Spleen (tissue), 11 donors: ENCODE measurements at regions not wholly inside any gene's neighbourhood (a gene's known extent, or its start where the extent isn't known, plus 50 kb on each side); places are given as distances from the start of the nearest gene placed in this dataset.
"Not testable (repeated sequence)": the region's sequence is repeated elsewhere in the genome, so short reads cannot be mapped to it uniquely, and the experiment has no call there.

Experiments used
- DNase-seq: peaks from one replicate; pipeline ENCODE4 v3.0.0-alpha.2; 2020
- H3K27ac ChIP-seq, 8 donors: fragments of 200-600 bp; sonication (generic) in 7 of 8; 1 replicate in 4 of 8; 2 replicates in 4 of 8; pipeline versions ENCODE4 v1.5.0 to v1.8.0; 2016 to 2021; ENCODE audit warnings: inconsistent platforms in 4 of 8, mild to moderate bottlenecking in 4 of 8, moderate library complexity in 1 of 8
- H3K27me3 ChIP-seq, 7 donors: fragments of 200-600 bp; sonication (generic) in 6 of 7; replicated peaks in 1 of 7; 1 replicate in 4 of 7; 2 replicates in 3 of 7; pipeline versions ENCODE4 v1.5.0 to v1.8.0; 2016 to 2021; ENCODE audit warnings: inconsistent platforms in 3 of 7, mild to moderate bottlenecking in 1 of 7
- H3K36me3 ChIP-seq, 6 donors: fragments of 200-600 bp; sonication (generic) in 5 of 6; 1 replicate in 4 of 6; 2 replicates in 2 of 6; pipeline versions ENCODE4 v1.5.0 to v1.8.0; 2016 to 2021; ENCODE audit warnings: inconsistent platforms in 2 of 6
- H3K4me1 ChIP-seq, 6 donors: fragments of 200-600 bp; sonication (generic) in 5 of 6; 1 replicate in 3 of 6; 2 replicates in 3 of 6; pipeline versions ENCODE4 v1.5.0 to v1.8.0; 2016 to 2021; ENCODE audit warnings: inconsistent platforms in 3 of 6
- H3K4me3 ChIP-seq, 8 donors: fragments of 200-600 bp; sonication (generic) in 7 of 8; 1 replicate in 4 of 8; 2 replicates in 4 of 8; pipeline versions ENCODE4 v1.5.0 to v1.8.0; 2016 to 2021; ENCODE audit warnings: inconsistent platforms in 4 of 8, mild to moderate bottlenecking in 4 of 8, moderate library complexity in 2 of 8
- H3K9me3 ChIP-seq, 8 donors: fragments of 200-600 bp; sonication (generic) in 7 of 8; 1 replicate in 4 of 8; 2 replicates in 4 of 8; pipeline versions ENCODE4 v1.5.0 to v1.8.0; 2016 to 2021; ENCODE audit warnings: inconsistent platforms in 4 of 8
- CTCF ChIP-seq, 11 experiments: fragments of 200-600 bp in 7 of 11; fragments of 450-650 bp in 4 of 11; sonication (generic) in 4 of 11; IDR thresholded peaks in 8 of 11; conservative IDR thresholded peaks in 3 of 11; 1 replicate in 7 of 11; 2 replicates in 4 of 11; pipeline versions ENCODE4 v1.4.0 to v1.8.0; 2016 to 2021; ENCODE audit warnings: antibody characterized with exemption in 11 of 11, inconsistent platforms in 4 of 11, mild to moderate bottlenecking in 1 of 11
- POLR2A ChIP-seq, 3 donors: fragments of 450-650 bp; IDR thresholded peaks; one replicate each; pipeline ENCODE4 v1.5.1; 2017; ENCODE audit warnings: antibody characterized with exemption in 3 of 3, mild to moderate bottlenecking in 1 of 3
- POLR2AphosphoS5 ChIP-seq, 3 donors: sonication (generic); formaldehyde crosslinking; IDR thresholded peaks; one replicate each; pipeline ENCODE4 v1.5.1; 2017; ENCODE audit warnings: antibody characterized with exemption in 3 of 3
- WGBS, 5 donors: extraction: QIAGEN DNeasy Blood & Tissue Kit in 3 of 5; methylation state at CpG; one replicate each; pipeline versions ENCODE4 v1.1.5 to v1.1.7; 2013 to 2018; 5-methylcytosine and 5-hydroxymethylcytosine counted together
- intact Hi-C: fragments of 100-400 bp; cut with DNase I; formaldehyde crosslinking; loops from one replicate; pipeline ENCODE4 v1.15.0; 2023; ENCODE audit warnings: low total_unique reads
- donor health status: healthy with polysubstance abuse.
- donor health status: DM: no; HTN: no; CAD: no; lungs with moderate emphysema.
- donor health status: DM: no; HTN: no; CAD: no.
- donor health status: Bipolar disorder and iron deficiency.
- donor health status: healthy.
- donor health status: DM: no; HTN: no; CAD: no.
- donor health status: DM: yes; HTN: yes; CAD: no.

- H3K36me3 ChIP-seq = no peaks in the 10 kb centered on the region
- no peak for DNase-seq
- H3K9me3 ChIP-seq = peaks cover 0 to 16% (median 11%) of the 10 kb centered on the region in 8 donors
- no peak overlapping the region for H3K27ac ChIP-seq
- intact Hi-C loops = no loop called here
- TF ChIP-seq POLR2AphosphoS5 (IDR thresholded peaks at IDR 0.05) = no peak
- TF ChIP-seq CTCF (IDR thresholded peaks at IDR 0.05 in 8 of 11, conservative IDR thresholded peaks at IDR 0.05 in 3 of 11) = no peak
- TF ChIP-seq POLR2A (IDR thresholded peaks at IDR 0.05) = no peak
- H3K27me3 ChIP-seq = no peaks in the 10 kb centered on the region
- no peaks in the 10 kb centered on the region for H3K4me1 ChIP-seq
- no peak overlapping the region for H3K4me3 ChIP-seq
- 68 to 74% (median 71%) methylated on average over 6 of the region's 6 CpGs for WGBS, 5 donors
Measured at GRCh38 chr3:4079339-4080195, 223.6 kb upstream of the SETMAR start.

- Histone ChIP-seq H3K27ac (no peak overlapping the region), H3K4me1 (no peaks in the 10 kb centered on the region), H3K4me3 (no peak overlapping the region), H3K9me3 (no peaks in the 10 kb centered on the region), H3K36me3 (no peaks in the 10 kb centered on the region), H3K27me3 (no peaks in the 10 kb centered on the region)
- no peak for DNase-seq
- WGBS, 5 donors = 84 to 92% (median 87%) methylated on average over 9 of the region's 9 CpGs
- intact Hi-C loops = no loop called here
- TF ChIP-seq CTCF (IDR thresholded peaks at IDR 0.05 in 8 of 11, conservative IDR thresholded peaks at IDR 0.05 in 3 of 11) = no peak
- TF ChIP-seq POLR2A (IDR thresholded peaks at IDR 0.05) = no peak
- TF ChIP-seq POLR2AphosphoS5 (IDR thresholded peaks at IDR 0.05) = no peak
Measured at GRCh38 chr3:4083225-4084015, 219.7 kb upstream of the SETMAR start.

DNA sequence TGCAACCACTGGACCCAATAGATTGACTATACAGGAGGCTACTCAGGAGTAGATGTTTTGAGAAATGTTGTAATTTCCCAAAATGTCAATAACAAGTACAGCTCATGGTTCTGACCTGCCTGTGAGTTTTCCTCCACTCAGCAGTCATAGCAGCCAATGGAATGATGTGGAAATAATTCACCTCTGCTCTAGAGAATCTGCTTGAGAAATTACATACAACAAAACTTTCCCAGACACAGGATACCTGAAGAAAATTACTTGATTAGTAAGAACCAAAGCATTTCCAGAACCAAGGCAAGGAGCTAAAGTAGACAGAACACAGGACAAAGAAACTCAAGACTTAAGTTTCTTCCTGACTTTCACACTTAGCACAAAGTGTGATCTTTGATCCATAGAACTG, 218.9 kb upstream of the SETMAR start:
- intact Hi-C loops = no loop called here
- TF ChIP-seq POLR2A (IDR thresholded peaks at IDR 0.05) (no peak), POLR2AphosphoS5 (IDR thresholded peaks at IDR 0.05) (no peak), CTCF (IDR thresholded peaks at IDR 0.05 in 8 of 11, conservative IDR thresholded peaks at IDR 0.05 in 3 of 11) (no peak)
- Histone ChIP-seq H3K4me1 (no peaks in the 10 kb centered on the region), H3K27ac (no peak overlapping the region), H3K27me3 (no peaks in the 10 kb centered on the region), H3K9me3 (no peaks in the 10 kb centered on the region), H3K4me3 (no peak overlapping the region), H3K36me3 (no peaks in the 10 kb centered on the region)
- DNase-seq = no peak

GRCh38 chr3:4086662-4087061, 216.5 kb upstream of the SETMAR start:
- H3K36me3 ChIP-seq, intact Hi-C loops, DNase-seq, H3K27ac ChIP-seq, H3K9me3 ChIP-seq, H3K4me1 ChIP-seq, H3K4me3 ChIP-seq, H3K27me3 ChIP-seq: not testable (repeated sequence)
- 77 to 92% (median 82%) methylated on average over 3 of the region's 3 CpGs for WGBS, 5 donors
